ENCODE measurements at regions not wholly inside any gene's neighbourhood (a gene's known extent, or its start where the extent isn't known, plus 50 kb on each side); places are given as distances from the start of the nearest gene placed in this dataset.
"Not testable (repeated sequence)": the region's sequence is repeated elsewhere in the genome, so short reads cannot be mapped to it uniquely, and the experiment has no call there.

DNA sequence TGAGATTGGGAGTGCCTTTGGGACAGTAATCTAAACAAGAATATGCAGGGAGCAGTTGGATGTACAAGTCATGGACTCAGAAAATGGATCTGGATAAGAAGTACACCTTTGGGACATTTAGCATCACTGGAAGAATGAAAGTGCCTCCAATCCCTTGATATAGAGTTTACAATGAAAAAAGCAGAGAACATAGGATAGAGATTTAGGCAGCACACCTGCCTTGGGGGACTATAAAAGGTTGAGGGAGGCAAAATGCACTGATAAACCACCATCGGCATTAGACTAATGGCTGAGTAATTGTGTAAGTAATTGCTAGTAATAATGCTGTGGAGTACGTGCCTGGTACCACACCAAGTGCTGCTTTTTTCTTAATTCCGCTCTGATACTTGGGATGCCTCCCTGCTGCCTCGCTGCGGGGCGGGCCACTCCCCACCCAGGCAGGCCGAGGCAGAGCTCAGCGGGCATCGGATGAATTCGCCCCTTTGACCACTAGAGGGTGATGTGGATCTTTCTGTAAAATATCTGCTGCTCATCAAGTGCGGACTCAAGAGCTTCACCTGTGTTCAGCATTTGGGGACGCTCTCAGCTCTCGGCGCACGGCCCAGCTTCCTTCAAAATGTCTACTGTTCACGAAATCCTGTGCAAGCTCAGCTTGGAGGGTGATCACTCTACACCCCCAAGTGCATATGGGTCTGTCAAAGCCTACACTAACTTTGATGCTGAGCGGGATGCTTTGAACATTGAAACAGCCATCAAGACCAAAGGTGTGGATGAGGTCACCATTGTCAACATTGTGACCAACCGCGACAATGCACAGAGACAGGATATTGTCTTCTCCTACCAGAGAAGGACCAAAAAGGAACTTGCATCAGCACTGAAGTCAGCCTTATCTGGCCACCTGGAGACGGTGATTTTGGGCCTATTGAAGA is 99.9 kb downstream of the ANKRD18B start:
- Histone ChIP-seq H3K9me3 (no peaks in the 10 kb centered on the region), H3K36me3 (no peaks in the 10 kb centered on the region), H3K27ac (no peak overlapping the region), H3K27me3 (no peaks in the 10 kb centered on the region), H3K4me3 (no peak overlapping the region), H3K4me1 (no peaks in the 10 kb centered on the region)
- no peak for DNase-seq (ENCODE audit: low spot score)
- TF ChIP-seq CTCF (IDR thresholded peaks at IDR 0.05) = peak; percentile 78 to 94

DNA sequence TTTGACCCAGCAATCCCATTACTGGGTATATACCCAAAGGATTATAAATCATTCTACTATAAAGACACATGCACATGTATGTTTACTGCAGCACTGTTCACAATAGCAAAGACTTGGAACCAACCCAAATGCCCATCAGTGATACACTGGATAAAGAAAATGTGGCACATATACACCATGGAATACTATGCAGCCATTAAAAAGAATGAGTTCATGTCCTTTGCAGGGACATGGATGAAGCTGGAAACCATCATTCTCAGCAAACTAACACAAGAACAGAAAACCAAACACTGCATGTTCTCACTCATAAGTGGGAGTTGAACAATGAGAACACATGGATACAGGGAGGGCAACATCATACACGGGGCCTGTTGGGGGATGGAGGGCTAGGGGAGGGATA is 104.3 kb downstream of the ANKRD18B start:
- H3K36me3 ChIP-seq; DNase-seq (ENCODE audit: low spot score); H3K4me1 ChIP-seq; H3K4me3 ChIP-seq; H3K9me3 ChIP-seq; H3K27ac ChIP-seq; H3K27me3 ChIP-seq: not testable (repeated sequence)

- Histone ChIP-seq H3K27ac (no peak overlapping the region), H3K4me3 (no peak overlapping the region), H3K4me1 (no peaks in the 10 kb centered on the region), H3K36me3 (no peaks in the 10 kb centered on the region), H3K27me3 (no peaks in the 10 kb centered on the region), H3K9me3 (no peaks in the 10 kb centered on the region)
- TF ChIP-seq CTCF (IDR thresholded peaks at IDR 0.05) = no peak
- no peak for DNase-seq (ENCODE audit: low spot score)
Observed at GRCh38 chr9:33628865-33629410, 104.9 kb downstream of the ANKRD18B start.

GRCh38 chr9:33633636-33634035 is 109.6 kb downstream of the ANKRD18B start:
- no peaks in the 10 kb centered on the region for H3K4me1 ChIP-seq
- H3K4me3 ChIP-seq = no peak overlapping the region
- no peaks in the 10 kb centered on the region for H3K27me3 ChIP-seq
- no peaks in the 10 kb centered on the region for H3K9me3 ChIP-seq
- no peak for DNase-seq (ENCODE audit: low spot score)
- no peaks in the 10 kb centered on the region for H3K36me3 ChIP-seq
- H3K27ac ChIP-seq = no peak overlapping the region
- no peak for TF ChIP-seq CTCF (IDR thresholded peaks at IDR 0.05)

DNA sequence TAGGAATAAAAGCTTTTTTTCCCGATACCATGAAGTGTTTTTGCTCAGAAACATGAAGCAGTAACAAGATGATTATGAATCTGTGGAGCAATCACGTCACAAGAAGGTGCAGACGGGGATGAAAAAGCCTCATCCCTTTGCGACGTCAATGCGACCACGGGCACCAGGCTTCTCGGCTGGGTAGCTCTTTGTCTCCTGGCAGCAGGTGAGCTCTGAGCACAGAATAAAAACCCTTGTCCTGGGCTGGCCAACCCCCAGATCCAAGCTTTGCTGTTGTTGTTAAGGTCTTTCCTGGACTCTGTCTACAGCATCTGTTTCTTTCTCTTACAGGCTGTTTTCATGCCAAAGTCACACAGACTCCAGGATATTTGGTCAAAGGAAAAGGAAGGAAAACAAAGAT is 113.8 kb downstream of the ANKRD18B start:
- no peak for DNase-seq (ENCODE audit: low spot score)
- TF ChIP-seq CTCF (IDR thresholded peaks at IDR 0.05) = no peak
- no peaks in the 10 kb centered on the region for H3K27me3 ChIP-seq
- no peaks in the 10 kb centered on the region for H3K9me3 ChIP-seq
- H3K36me3 ChIP-seq = no peaks in the 10 kb centered on the region
- no peaks in the 10 kb centered on the region for H3K4me1 ChIP-seq
- H3K27ac ChIP-seq = no peak overlapping the region
- no peak overlapping the region for H3K4me3 ChIP-seq

GRCh38 chr9:33638391-33638915 is 114.4 kb downstream of the ANKRD18B start:
- no peak for TF ChIP-seq CTCF (IDR thresholded peaks at IDR 0.05)
- H3K27ac ChIP-seq = no peak overlapping the region

More at GRCh38 chr9:33638391-33638915, 114.4 kb downstream of the ANKRD18B start:
- Histone ChIP-seq H3K9me3 (no peaks in the 10 kb centered on the region), H3K27me3 (no peaks in the 10 kb centered on the region), H3K36me3 (no peaks in the 10 kb centered on the region), H3K4me3 (no peak overlapping the region), H3K4me1 (no peaks in the 10 kb centered on the region)
- DNase-seq (ENCODE audit: low spot score) = no peak

All from right atrium auricular region (tissue), 2 donors.